ENCODE measurements at regions not wholly inside any gene's neighbourhood (a gene's known extent, or its start where the extent isn't known, plus 50 kb on each side); places are given as distances from the start of the nearest gene placed in this dataset.

GRCh38 chr1:95653618-95654017, 419.6 kb downstream of the RWDD3 start:
- Histone ChIP-seq H3K36me3 (replicated peaks in 1 of 2; ENCODE audit: control insufficient read depth in 1 of 2, insufficient read depth in 2 of 2, low read length in 2 of 2) (no peaks in the 10 kb centered on the region), H2AFZ (ENCODE audit: insufficient read depth, low read depth, low read length, poor library complexity, severe bottlenecking) (no peak overlapping the region), H3K4me2 (replicated peaks; ENCODE audit: extremely low read depth, low read length, poor library complexity, severe bottlenecking) (no peak overlapping the region), H3K9ac (ENCODE audit: insufficient read depth, low read length, poor library complexity, severe bottlenecking) (no peak overlapping the region), H3K27ac (ENCODE audit: low read depth in 1 of 2, low read length in 2 of 2) (no peak overlapping the region), H3K4me3 (replicated peaks in 1 of 3; ENCODE audit: low read depth in 2 of 3, low read length in 3 of 3) (no peak overlapping the region), H3K79me2 (ENCODE audit: insufficient read depth, low read length) (no peaks in the 10 kb centered on the region), H4K20me1 (ENCODE audit: insufficient read depth, low read length) (no peaks in the 10 kb centered on the region), H3K4me1 (ENCODE audit: control insufficient read depth in 1 of 2, insufficient read depth in 2 of 2, low read length in 2 of 2) (no peaks in the 10 kb centered on the region), H3K9me3 (replicated peaks in 1 of 2; ENCODE audit: control insufficient read depth in 1 of 2, insufficient read depth in 1 of 2, low read length in 2 of 2) (peaks cover 6 to 9% of the 10 kb centered on the region in 2 donors), H3K27me3 (ENCODE audit: control insufficient read depth in 2 of 2, insufficient read depth in 2 of 2, low read length in 2 of 2) (no peaks in the 10 kb centered on the region)
- peaks cover 0 to 12% (median 7%) of the 10 kb centered on the region in 7 donors for H3K9me3 Mint-ChIP-seq
- intact Hi-C loops (cut with micrococcal nuclease): no loop called here
- no CpG with 5 or more reads among the region's 4 CpGs for WGBS (ENCODE audit: insufficient coverage)
- H3K4me1 Mint-ChIP-seq: no peaks in the 10 kb centered on the region
- H3K27ac Mint-ChIP-seq: no peak overlapping the region
- H3K36me3 Mint-ChIP-seq: no peaks in the 10 kb centered on the region
- H3K4me3 Mint-ChIP-seq: no peak overlapping the region
- no peak for DNase-seq
- TF ChIP-seq CTCF (IDR thresholded peaks at IDR 0.05): no peak
- H3K27me3 Mint-ChIP-seq (ENCODE audit: low read depth in 3 of 3): no peaks in the 10 kb centered on the region

DNA sequence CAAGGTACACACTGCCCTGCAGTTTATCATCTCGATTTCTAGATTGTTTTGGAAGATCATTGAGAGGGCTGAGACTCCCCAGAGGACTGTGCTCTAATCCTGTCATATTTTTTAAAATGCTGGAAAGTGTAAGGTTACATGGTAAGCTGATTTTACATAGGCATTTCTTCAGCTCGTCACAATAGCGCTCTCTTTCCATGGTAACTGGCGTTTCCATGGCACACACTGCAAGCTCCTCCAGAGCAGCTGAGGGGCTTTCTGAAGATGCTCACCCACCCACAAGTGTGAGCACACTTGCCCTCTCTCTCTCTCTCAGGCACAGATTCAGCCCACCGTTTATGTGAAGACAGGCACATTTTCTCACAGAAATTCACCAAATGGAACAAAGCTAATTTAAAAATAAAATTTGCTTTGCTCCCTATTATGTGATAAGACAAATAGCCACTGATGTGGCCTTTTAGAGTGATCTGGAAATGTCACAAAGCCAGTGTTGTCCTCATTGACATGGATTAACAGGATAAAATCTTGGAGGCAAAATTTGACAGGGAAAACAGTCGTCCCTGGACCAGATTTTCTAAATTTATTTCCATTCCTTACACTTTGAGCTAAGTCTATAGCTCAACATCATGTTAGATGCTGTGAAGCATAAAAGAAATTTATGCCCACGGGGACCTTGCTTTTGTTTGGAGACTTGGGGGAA, 421.5 kb downstream of the RWDD3 start:
- no peak for TF ChIP-seq CTCF (IDR thresholded peaks at IDR 0.05)
- Mint-ChIP-seq H3K27ac (no peak overlapping the region), H3K36me3 (no peaks in the 10 kb centered on the region), H3K27me3 (ENCODE audit: low read depth in 3 of 3) (no peaks in the 10 kb centered on the region), H3K9me3 (peaks cover 0 to 7% (median 4%) of the 10 kb centered on the region in 7 donors), H3K4me1 (no peaks in the 10 kb centered on the region), H3K4me3 (no peak overlapping the region)
- Histone ChIP-seq H3K36me3 (replicated peaks in 1 of 2; ENCODE audit: control insufficient read depth in 1 of 2, insufficient read depth in 2 of 2, low read length in 2 of 2) (no peaks in the 10 kb centered on the region), H3K4me3 (replicated peaks in 1 of 3; ENCODE audit: low read depth in 2 of 3, low read length in 3 of 3) (no peak overlapping the region), H3K79me2 (ENCODE audit: insufficient read depth, low read length) (no peaks in the 10 kb centered on the region), H4K20me1 (ENCODE audit: insufficient read depth, low read length) (no peaks in the 10 kb centered on the region), H3K9me3 (replicated peaks in 1 of 2; ENCODE audit: control insufficient read depth in 1 of 2, insufficient read depth in 1 of 2, low read length in 2 of 2) (peaks cover 3 to 6% of the 10 kb centered on the region in 2 donors), H3K9ac (ENCODE audit: insufficient read depth, low read length, poor library complexity, severe bottlenecking) (no peak overlapping the region), H3K27me3 (ENCODE audit: control insufficient read depth in 2 of 2, insufficient read depth in 2 of 2, low read length in 2 of 2) (no peaks in the 10 kb centered on the region), H3K4me1 (ENCODE audit: control insufficient read depth in 1 of 2, insufficient read depth in 2 of 2, low read length in 2 of 2) (no peaks in the 10 kb centered on the region), H2AFZ (ENCODE audit: insufficient read depth, low read depth, low read length, poor library complexity, severe bottlenecking) (no peak overlapping the region), H3K27ac (ENCODE audit: low read depth in 1 of 2, low read length in 2 of 2) (no peak overlapping the region), H3K4me2 (replicated peaks; ENCODE audit: extremely low read depth, low read length, poor library complexity, severe bottlenecking) (no peak overlapping the region)
- WGBS (ENCODE audit: insufficient coverage): 67% methylated on average over 1 of the region's 7 CpGs
- DNase-seq: no peak
- intact Hi-C loops (cut with micrococcal nuclease): no loop called here

Measured in CD14-positive monocyte (primary cell).